ENCODE measurements at regions not wholly inside any gene's neighbourhood (a gene's known extent, or its start where the extent isn't known, plus 50 kb on each side); places are given as distances from the start of the nearest gene placed in this dataset.

- TF ChIP-seq, protein P1, sequence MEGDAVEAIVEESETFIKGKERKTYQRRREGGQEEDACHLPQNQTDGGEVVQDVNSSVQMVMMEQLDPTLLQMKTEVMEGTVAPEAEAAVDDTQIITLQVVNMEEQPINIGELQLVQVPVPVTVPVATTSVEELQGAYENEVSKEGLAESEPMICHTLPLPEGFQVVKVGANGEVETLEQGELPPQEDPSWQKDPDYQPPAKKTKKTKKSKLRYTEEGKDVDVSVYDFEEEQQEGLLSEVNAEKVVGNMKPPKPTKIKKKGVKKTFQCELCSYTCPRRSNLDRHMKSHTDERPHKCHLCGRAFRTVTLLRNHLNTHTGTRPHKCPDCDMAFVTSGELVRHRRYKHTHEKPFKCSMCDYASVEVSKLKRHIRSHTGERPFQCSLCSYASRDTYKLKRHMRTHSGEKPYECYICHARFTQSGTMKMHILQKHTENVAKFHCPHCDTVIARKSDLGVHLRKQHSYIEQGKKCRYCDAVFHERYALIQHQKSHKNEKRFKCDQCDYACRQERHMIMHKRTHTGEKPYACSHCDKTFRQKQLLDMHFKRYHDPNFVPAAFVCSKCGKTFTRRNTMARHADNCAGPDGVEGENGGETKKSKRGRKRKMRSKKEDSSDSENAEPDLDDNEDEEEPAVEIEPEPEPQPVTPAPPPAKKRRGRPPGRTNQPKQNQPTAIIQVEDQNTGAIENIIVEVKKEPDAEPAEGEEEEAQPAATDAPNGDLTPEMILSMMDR (optimal IDR thresholded peaks at IDR 0.05 in 1 of 3, IDR thresholded peaks at IDR 0.05 in 1 of 3, conservative IDR thresholded peaks at IDR 0.05 in 1 of 3; ENCODE audit: extremely low read depth in 1 of 3, insufficient read depth in 2 of 3, low read length in 3 of 3): no peak
- TF ChIP-seq EZH2 (IDR thresholded peaks at IDR 0.05; ENCODE audit: low read length): no peak
Measured at GRCh38 chr2:204389856-204390255, 155.4 kb upstream of the PARD3B start.

Data from keratinocyte (primary cell).